Parathyroid adenoma (tissue), 2 donors: ENCODE measurements at regions not wholly inside any gene's neighbourhood (a gene's known extent, or its start where the extent isn't known, plus 50 kb on each side); places are given as distances from the start of the nearest gene placed in this dataset.
"Not testable (repeated sequence)": the region's sequence is repeated elsewhere in the genome, so short reads cannot be mapped to it uniquely, and the experiment has no call there.

Experiments used
- H2AFZ ChIP-seq: fragments of 300-600 bp; sonication (generic); one replicate; pipeline ENCODE4 v1.7.0; 2017; ENCODE audit warnings: antibody characterized with exemption, mild to moderate bottlenecking
- H3K27ac ChIP-seq: fragments of 300-600 bp; sonication (generic); one replicate; pipeline ENCODE4 v1.7.0; 2017
- H3K27me3 ChIP-seq: fragments of 300-600 bp; sonication (generic); one replicate; pipeline ENCODE4 v1.7.0; 2017; ENCODE audit warnings: low read length; ENCODE audit not compliant: control insufficient read depth, insufficient read depth
- H3K36me3 ChIP-seq: fragments of 300-600 bp; sonication (generic); one replicate; pipeline ENCODE4 v1.7.0; 2017; ENCODE audit warnings: low read length; ENCODE audit not compliant: control insufficient read depth, insufficient read depth
- H3K4me1 ChIP-seq: fragments of 300-600 bp; sonication (generic); one replicate; pipeline ENCODE4 v1.7.0; 2017; ENCODE audit warnings: control low read depth
- H3K4me2 ChIP-seq: fragments of 300-600 bp; sonication (generic); one replicate; pipeline ENCODE4 v1.7.0; 2017; ENCODE audit warnings: low read length
- H3K4me3 ChIP-seq: fragments of 300-600 bp; sonication (generic); one replicate; pipeline ENCODE4 v1.7.0; 2017; ENCODE audit warnings: low read depth, low read length
- H3K79me2 ChIP-seq: fragments of 300-600 bp; sonication (generic); one replicate; pipeline ENCODE4 v1.7.0; 2017; ENCODE audit warnings: control low read depth
- H3K9ac ChIP-seq: fragments of 300-600 bp; sonication (generic); one replicate; pipeline ENCODE4 v1.7.0; 2017; ENCODE audit warnings: mild to moderate bottlenecking
- H3K9me3 ChIP-seq: fragments of 300-600 bp; sonication (generic); one replicate; pipeline ENCODE4 v1.7.0; 2017; ENCODE audit warnings: low read length; ENCODE audit not compliant: control insufficient read depth
- TF ChIP-seq, protein P1 (sequence below): fragments of 300-600 bp; sonication (generic); IDR thresholded peaks from one replicate; pipeline ENCODE4 v1.7.0; 2017; ENCODE audit warnings: antibody characterized with exemption, mild to moderate bottlenecking
- donor health status: primary hyperparathyroidism.

DNA sequence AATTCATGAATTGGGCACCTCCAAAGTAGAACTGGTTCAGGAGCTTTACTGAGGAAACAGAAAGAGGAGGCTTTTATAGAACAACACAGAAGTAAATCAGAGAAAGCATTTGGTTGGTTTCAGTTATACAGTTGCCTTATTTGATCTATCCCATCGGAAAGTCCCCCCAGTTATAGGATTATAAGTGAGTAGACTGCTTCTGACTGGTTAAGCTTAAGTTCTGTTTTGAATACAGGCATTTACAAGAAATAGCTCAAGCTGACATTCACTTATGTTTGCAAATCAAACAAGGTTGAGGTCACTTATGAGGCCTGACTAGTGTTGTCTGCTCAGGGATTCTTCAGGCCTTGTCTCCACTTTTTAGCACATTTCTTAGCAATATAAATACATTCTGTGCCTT, 857.4 kb downstream of the EFNB2 start:
- no peak overlapping the region for H3K9ac ChIP-seq
- H3K27me3 ChIP-seq, result no peaks in the 10 kb centered on the region
- no peaks in the 10 kb centered on the region for H3K79me2 ChIP-seq
- H3K9me3 ChIP-seq, result no peaks in the 10 kb centered on the region
- no peak overlapping the region for H3K4me3 ChIP-seq
- no peak overlapping the region for H3K27ac ChIP-seq
- TF ChIP-seq, protein P1, sequence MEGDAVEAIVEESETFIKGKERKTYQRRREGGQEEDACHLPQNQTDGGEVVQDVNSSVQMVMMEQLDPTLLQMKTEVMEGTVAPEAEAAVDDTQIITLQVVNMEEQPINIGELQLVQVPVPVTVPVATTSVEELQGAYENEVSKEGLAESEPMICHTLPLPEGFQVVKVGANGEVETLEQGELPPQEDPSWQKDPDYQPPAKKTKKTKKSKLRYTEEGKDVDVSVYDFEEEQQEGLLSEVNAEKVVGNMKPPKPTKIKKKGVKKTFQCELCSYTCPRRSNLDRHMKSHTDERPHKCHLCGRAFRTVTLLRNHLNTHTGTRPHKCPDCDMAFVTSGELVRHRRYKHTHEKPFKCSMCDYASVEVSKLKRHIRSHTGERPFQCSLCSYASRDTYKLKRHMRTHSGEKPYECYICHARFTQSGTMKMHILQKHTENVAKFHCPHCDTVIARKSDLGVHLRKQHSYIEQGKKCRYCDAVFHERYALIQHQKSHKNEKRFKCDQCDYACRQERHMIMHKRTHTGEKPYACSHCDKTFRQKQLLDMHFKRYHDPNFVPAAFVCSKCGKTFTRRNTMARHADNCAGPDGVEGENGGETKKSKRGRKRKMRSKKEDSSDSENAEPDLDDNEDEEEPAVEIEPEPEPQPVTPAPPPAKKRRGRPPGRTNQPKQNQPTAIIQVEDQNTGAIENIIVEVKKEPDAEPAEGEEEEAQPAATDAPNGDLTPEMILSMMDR, result no peak
- H3K36me3 ChIP-seq, result no peaks in the 10 kb centered on the region
- H2AFZ ChIP-seq, result no peak overlapping the region
- H3K4me1 ChIP-seq, result no peaks in the 10 kb centered on the region
- H3K4me2 ChIP-seq, result no peak overlapping the region

DNA sequence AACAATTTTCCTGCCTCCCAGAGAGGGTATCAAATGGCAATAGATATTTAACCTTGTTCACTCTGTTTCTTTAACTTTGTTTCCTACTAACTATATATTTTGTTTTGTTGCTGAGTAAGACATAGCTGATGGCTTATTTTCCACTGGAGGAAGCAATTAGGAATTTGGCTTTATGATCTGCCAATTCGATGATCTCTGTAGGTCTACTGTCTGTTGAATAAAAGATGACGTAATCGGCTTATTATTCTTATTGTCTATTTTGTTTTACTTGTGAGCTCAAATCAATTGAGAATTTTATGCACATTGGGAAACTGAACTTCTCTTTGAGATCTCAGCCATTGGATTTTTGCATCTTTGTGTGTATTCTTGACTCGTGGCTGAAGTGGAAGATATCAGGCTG, 862.6 kb downstream of the EFNB2 start:
- no peak overlapping the region for H3K9ac ChIP-seq
- H3K27ac ChIP-seq, result no peak overlapping the region
- TF ChIP-seq, protein P1, result no peak
- no peaks in the 10 kb centered on the region for H3K27me3 ChIP-seq
- H2AFZ ChIP-seq, result no peak overlapping the region
- no peaks in the 10 kb centered on the region for H3K79me2 ChIP-seq
- no peaks in the 10 kb centered on the region for H3K9me3 ChIP-seq
- H3K4me1 ChIP-seq, result no peaks in the 10 kb centered on the region
- H3K36me3 ChIP-seq, result no peaks in the 10 kb centered on the region
- H3K4me3 ChIP-seq, result no peak overlapping the region
- no peak overlapping the region for H3K4me2 ChIP-seq

GRCh38 chr13:105671131-105671530, 864.3 kb downstream of the EFNB2 start:
- not testable (repeated sequence) for H3K27ac ChIP-seq, H3K4me1 ChIP-seq

GRCh38 chr13:105670179-105670990, 865.1 kb downstream of the EFNB2 start:
- no peaks in the 10 kb centered on the region for H3K27me3 ChIP-seq
- no peak overlapping the region for H2AFZ ChIP-seq
- no peaks in the 10 kb centered on the region for H3K9me3 ChIP-seq
- H3K79me2 ChIP-seq, result no peaks in the 10 kb centered on the region
- no peak overlapping the region for H3K9ac ChIP-seq
- TF ChIP-seq, protein P1, result no peak
- no peak overlapping the region for H3K4me3 ChIP-seq
- H3K4me2 ChIP-seq, result no peak overlapping the region
- no peaks in the 10 kb centered on the region for H3K4me1 ChIP-seq
- no peak overlapping the region for H3K27ac ChIP-seq
- H3K36me3 ChIP-seq, result no peaks in the 10 kb centered on the region

More at GRCh38 chr13:105671131-105671530, 864.3 kb downstream of the EFNB2 start:
- H2AFZ ChIP-seq, H3K4me3 ChIP-seq, H3K79me2 ChIP-seq, H3K36me3 ChIP-seq, H3K4me2 ChIP-seq, H3K9me3 ChIP-seq, H3K9ac ChIP-seq, H3K27me3 ChIP-seq: not testable (repeated sequence)

DNA sequence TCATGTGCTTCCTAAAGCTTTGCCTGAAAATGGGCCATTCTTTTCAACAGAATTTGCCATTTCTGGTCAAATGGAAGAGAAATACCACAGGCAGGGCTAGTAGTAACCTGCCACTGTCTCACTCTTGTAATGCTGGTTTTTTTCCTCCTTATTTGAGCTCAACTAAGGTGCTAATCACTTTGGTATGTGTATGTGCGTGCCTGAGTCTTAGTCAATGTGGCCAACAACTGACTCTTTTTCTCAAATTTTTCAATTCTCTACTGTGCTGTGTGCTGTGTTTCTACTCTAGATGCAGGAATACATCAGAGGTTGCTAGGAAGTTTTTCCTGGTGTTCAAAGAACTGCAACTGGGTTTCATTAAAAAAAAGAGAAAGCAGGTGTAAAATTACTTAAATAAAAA, 870.2 kb downstream of the EFNB2 start:
- no peaks in the 10 kb centered on the region for H3K9me3 ChIP-seq
- H3K4me1 ChIP-seq, result no peaks in the 10 kb centered on the region
- H3K36me3 ChIP-seq, result no peaks in the 10 kb centered on the region
- H2AFZ ChIP-seq, result no peak overlapping the region
- no peaks in the 10 kb centered on the region for H3K27me3 ChIP-seq
- no peak overlapping the region for H3K4me3 ChIP-seq
- no peak overlapping the region for H3K27ac ChIP-seq
- TF ChIP-seq, protein P1, result no peak
- no peak overlapping the region for H3K4me2 ChIP-seq
- no peaks in the 10 kb centered on the region for H3K79me2 ChIP-seq
- H3K9ac ChIP-seq, result no peak overlapping the region
